ENCODE measurements at regions not wholly inside any gene's neighbourhood (a gene's known extent, or its start where the extent isn't known, plus 50 kb on each side); places are given as distances from the start of the nearest gene placed in this dataset.

GRCh38 chr15:81534124-81534523, 160.1 kb upstream of the TMC3 start:
- H3K27ac Mint-ChIP-seq = no peak overlapping the region
- ATAC-seq (ENCODE audit: low read depth in 2 of 2) = no peak
- DNase-seq = no peak
- H3K9me3 Mint-ChIP-seq = peaks cover 0 to 2% (median 0%) of the 10 kb centered on the region in 7 donors
- no peaks in the 10 kb centered on the region for H3K36me3 Mint-ChIP-seq
- H3K27me3 Mint-ChIP-seq = peaks cover 0 to 12% (median 0%) of the 10 kb centered on the region in 3 donors
- H3K4me3 Mint-ChIP-seq = no peak overlapping the region
- H3K4me1 Mint-ChIP-seq = no peaks in the 10 kb centered on the region

DNA sequence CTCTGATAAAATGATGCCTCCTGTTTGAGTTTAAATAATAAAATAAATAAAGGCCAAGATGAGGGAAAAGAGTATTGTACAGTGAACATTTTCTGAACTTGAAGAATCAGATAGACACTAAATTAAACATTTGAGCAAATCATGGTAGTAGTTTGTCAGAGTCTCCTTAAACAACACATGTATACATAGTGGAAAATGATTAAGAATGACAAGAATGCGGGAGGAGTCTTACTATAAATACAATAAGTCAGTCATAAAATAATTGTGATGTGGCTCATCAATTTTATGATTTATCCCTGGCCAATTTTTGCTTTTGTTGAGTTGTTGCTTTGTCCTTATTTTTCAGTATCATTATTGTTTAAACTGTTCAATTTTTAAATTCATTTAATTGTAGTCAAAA, 158.0 kb upstream of the TMC3 start:
- peaks cover 0 to 12% (median 0%) of the 10 kb centered on the region in 3 donors for H3K27me3 Mint-ChIP-seq
- H3K27ac Mint-ChIP-seq = no peak overlapping the region
- ATAC-seq (ENCODE audit: low read depth in 2 of 2) = no peak
- no peak overlapping the region for H3K4me3 Mint-ChIP-seq
- H3K9me3 Mint-ChIP-seq = peaks cover 0 to 8% (median 0%) of the 10 kb centered on the region in 7 donors
- no peak for DNase-seq
- H3K4me1 Mint-ChIP-seq = no peaks in the 10 kb centered on the region
- no peaks in the 10 kb centered on the region for H3K36me3 Mint-ChIP-seq

GRCh38 chr15:81531109-81531592, 157.1 kb upstream of the TMC3 start:
- Mint-ChIP-seq H3K27ac (peak overlapping the region in 1 of 6 donors; percentile 19), H3K36me3 (no peaks in the 10 kb centered on the region), H3K4me3 (no peak overlapping the region), H3K4me1 (no peaks in the 10 kb centered on the region), H3K9me3 (peaks cover 0 to 8% (median 0%) of the 10 kb centered on the region in 7 donors), H3K27me3 (peaks cover 0 to 12% (median 0%) of the 10 kb centered on the region in 3 donors)
- DNase-seq (no peak), ATAC-seq (ENCODE audit: low read depth in 2 of 2) (no peak)

GRCh38 chr15:81530271-81530691, 156.3 kb upstream of the TMC3 start:
- peaks cover 0 to 8% (median 1%) of the 10 kb centered on the region in 3 donors for H3K27me3 Mint-ChIP-seq
- no peak overlapping the region for H3K27ac Mint-ChIP-seq
- H3K4me3 Mint-ChIP-seq = no peak overlapping the region
- no peak for DNase-seq
- H3K4me1 Mint-ChIP-seq = no peaks in the 10 kb centered on the region
- ATAC-seq (ENCODE audit: low read depth in 2 of 2) = no peak
- no peaks in the 10 kb centered on the region for H3K36me3 Mint-ChIP-seq
- peaks cover 0 to 8% (median 0%) of the 10 kb centered on the region in 7 donors for H3K9me3 Mint-ChIP-seq

DNA sequence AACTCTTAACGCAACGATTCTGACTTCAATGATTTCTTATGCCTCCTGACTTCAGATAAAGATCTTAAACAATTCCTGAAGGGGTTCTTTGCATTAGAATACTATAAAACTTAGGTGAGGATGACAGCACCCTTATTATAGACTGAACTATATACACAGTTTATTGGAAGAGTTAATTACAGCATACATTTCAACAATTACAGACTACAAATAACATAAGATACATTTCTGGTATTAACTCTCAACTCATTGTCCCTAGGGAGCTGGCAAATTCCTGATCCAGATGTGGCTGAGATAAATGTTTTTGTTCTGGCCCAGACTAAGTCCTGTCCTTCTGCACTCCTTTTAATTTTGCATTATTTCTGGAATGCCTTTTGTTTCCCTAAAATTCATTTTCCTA, 155.5 kb upstream of the TMC3 start:
- Mint-ChIP-seq H3K4me1 (no peaks in the 10 kb centered on the region), H3K27me3 (peaks cover 0 to 6% (median 3%) of the 10 kb centered on the region in 3 donors), H3K36me3 (no peaks in the 10 kb centered on the region), H3K4me3 (no peak overlapping the region), H3K9me3 (peaks cover 0 to 8% (median 0%) of the 10 kb centered on the region in 7 donors), H3K27ac (no peak overlapping the region)
- DNase-seq (no peak), ATAC-seq (ENCODE audit: low read depth in 2 of 2) (no peak)

DNA sequence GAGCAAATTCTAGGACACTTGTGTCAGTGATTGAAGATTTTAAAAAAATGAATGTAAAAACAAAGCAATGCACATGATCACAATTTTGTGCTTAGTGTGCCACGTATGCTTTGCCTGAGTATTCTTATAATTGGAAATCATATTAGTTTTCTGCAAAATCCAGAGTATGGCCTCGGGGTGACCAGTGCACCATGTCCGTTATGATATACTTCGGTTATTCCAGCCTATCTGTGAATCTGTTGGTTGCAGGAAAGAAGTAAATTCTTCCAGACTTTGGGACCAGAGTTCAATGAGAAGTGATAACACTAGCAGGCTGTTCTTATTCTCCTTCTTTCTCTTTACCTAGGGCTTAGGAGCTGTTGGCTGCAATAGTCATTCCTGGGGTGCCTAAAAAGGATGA, 152.0 kb upstream of the TMC3 start:
- ATAC-seq (ENCODE audit: low read depth in 2 of 2) (no peak), DNase-seq (no peak)
- no peaks in the 10 kb centered on the region for H3K36me3 Mint-ChIP-seq
- H3K4me1 Mint-ChIP-seq = no peaks in the 10 kb centered on the region
- H3K27ac Mint-ChIP-seq = no peak overlapping the region
- H3K9me3 Mint-ChIP-seq = peaks cover 0 to 8% (median 0%) of the 10 kb centered on the region in 7 donors
- peaks cover 0 to 6% (median 0%) of the 10 kb centered on the region in 3 donors for H3K27me3 Mint-ChIP-seq
- H3K4me3 Mint-ChIP-seq = no peak overlapping the region

DNA sequence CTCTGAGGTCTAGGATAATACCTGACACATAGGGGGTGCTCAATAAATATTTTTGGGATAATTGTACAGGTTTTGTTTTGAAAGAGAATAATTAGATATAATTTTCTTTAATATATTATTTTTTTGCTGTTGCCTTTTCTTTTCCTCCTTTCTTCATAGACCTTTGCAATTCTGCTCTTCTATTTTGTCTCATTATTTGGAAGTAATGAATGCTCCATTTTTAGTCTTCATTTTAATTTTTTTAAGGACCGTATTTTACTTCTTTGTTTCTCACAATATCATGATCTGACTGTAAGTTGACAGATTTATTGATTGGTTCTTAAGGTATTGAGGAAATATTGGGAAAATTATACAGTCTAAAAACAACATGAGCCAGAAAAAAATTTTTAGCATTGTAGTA, 150.5 kb upstream of the TMC3 start:
- no peak overlapping the region for H3K4me3 Mint-ChIP-seq
- no peak for ATAC-seq (ENCODE audit: low read depth in 2 of 2)
- no peaks in the 10 kb centered on the region for H3K4me1 Mint-ChIP-seq
- peaks cover 0 to 6% (median 2%) of the 10 kb centered on the region in 3 donors for H3K27me3 Mint-ChIP-seq
- peaks cover 0 to 8% (median under 1%) of the 10 kb centered on the region in 7 donors for H3K9me3 Mint-ChIP-seq
- no peak overlapping the region for H3K27ac Mint-ChIP-seq
- H3K36me3 Mint-ChIP-seq = no peaks in the 10 kb centered on the region
- DNase-seq = no peak

- Mint-ChIP-seq H3K36me3 (no peaks in the 10 kb centered on the region), H3K4me3 (no peak overlapping the region), H3K27ac (no peak overlapping the region), H3K9me3 (peaks cover 0 to 8% (median 3%) of the 10 kb centered on the region in 7 donors), H3K4me1 (no peaks in the 10 kb centered on the region), H3K27me3 (peaks cover 0 to 8% (median 6%) of the 10 kb centered on the region in 3 donors)
- ATAC-seq (ENCODE audit: low read depth in 2 of 2) (no peak), DNase-seq (no peak)
These were observed 149.9 kb upstream of the TMC3 start for GRCh38 chr15:81523867-81524266.

DNA sequence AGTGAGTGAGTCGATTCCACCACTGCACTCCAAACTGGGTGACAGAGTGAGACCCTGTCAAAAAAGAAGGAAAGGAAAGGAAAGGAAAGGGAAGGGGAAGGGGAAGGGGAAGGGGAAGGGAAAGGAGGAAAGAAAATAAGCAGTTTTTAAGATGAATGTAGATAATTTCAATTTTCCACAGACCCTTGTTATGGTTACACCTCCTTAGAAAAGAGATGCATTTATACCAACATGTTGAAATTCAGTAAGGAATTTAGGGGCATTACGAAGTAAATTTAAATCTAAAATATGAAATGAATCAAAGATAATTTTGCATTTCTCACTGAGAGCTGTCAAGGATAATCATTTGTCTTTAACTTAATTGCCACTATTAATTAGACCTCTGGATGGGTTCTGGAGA, 146.5 kb upstream of the TMC3 start:
- Mint-ChIP-seq H3K4me3 (no peak overlapping the region), H3K36me3 (no peaks in the 10 kb centered on the region), H3K27ac (no peak overlapping the region), H3K27me3 (peaks cover 6 to 17% (median 7%) of the 10 kb centered on the region in 3 donors), H3K9me3 (peaks cover 0 to 5% (median 0%) of the 10 kb centered on the region in 7 donors), H3K4me1 (no peaks in the 10 kb centered on the region)
- no peak for ATAC-seq (ENCODE audit: low read depth in 2 of 2)
- no peak for DNase-seq

- H3K9me3 Mint-ChIP-seq = peaks cover 0 to 5% (median 0%) of the 10 kb centered on the region in 7 donors
- DNase-seq = no peak
- H3K27ac Mint-ChIP-seq = no peak overlapping the region
- H3K4me1 Mint-ChIP-seq = no peaks in the 10 kb centered on the region
- no peaks in the 10 kb centered on the region for H3K36me3 Mint-ChIP-seq
- no peak for ATAC-seq (ENCODE audit: low read depth in 2 of 2)
- no peak overlapping the region for H3K4me3 Mint-ChIP-seq
- peaks cover 0 to 17% (median 7%) of the 10 kb centered on the region in 3 donors for H3K27me3 Mint-ChIP-seq
These were observed 142.4 kb upstream of the TMC3 start for GRCh38 chr15:81516461-81516860.

DNA sequence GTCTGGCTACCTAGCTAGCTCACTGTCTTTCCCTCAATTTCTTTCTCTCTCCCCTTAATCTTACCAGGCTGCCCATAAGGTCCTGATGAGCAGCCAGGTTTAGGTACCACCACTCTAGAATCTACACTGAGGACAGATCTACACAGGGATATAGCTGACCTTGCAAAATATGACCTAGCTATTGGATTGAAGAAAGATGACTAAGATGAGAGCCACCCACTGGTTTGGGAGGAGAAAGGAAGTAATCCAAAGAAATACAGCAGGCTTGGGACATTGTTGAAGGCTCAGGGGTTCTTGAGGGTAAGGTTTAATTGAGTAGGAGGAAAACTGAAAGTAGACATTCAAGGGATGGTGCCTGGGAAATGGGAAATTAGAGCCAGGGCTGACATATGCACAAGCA, 142.0 kb upstream of the TMC3 start:
- Mint-ChIP-seq H3K27ac (peak overlapping the region in 1 of 6 donors; percentile 7), H3K36me3 (no peaks in the 10 kb centered on the region), H3K4me3 (no peak overlapping the region), H3K9me3 (peaks cover 0 to 5% (median 0%) of the 10 kb centered on the region in 7 donors), H3K4me1 (no peaks in the 10 kb centered on the region), H3K27me3 (peaks cover 0 to 17% (median 7%) of the 10 kb centered on the region in 3 donors)
- ATAC-seq (ENCODE audit: low read depth in 2 of 2) = no peak
- no peak for DNase-seq

DNA sequence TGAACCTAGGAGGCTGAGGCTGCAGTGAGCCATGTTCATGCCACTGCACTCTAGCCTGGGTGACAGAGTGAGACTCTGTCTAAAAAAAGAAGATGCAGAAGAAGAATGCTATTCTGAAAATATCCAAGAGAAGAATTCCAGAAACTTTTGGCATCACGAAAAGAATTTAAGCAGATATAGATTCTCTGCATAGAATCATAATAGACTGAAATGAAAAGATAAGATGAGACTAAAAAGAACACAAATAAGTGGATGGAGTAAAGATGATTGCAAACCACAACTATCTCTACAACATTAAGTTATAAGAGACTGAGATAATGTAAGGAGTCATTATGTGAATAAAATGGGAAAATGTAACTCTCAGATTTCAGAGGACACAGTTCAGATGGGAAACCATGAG, 140.7 kb upstream of the TMC3 start:
- Mint-ChIP-seq H3K9me3 (peaks cover 0 to 5% (median 0%) of the 10 kb centered on the region in 7 donors), H3K4me1 (no peaks in the 10 kb centered on the region), H3K4me3 (no peak overlapping the region), H3K27ac (no peak overlapping the region), H3K27me3 (peaks cover 6 to 17% (median 7%) of the 10 kb centered on the region in 3 donors), H3K36me3 (no peaks in the 10 kb centered on the region)
- DNase-seq (no peak), ATAC-seq (ENCODE audit: low read depth in 2 of 2) (no peak)

DNA sequence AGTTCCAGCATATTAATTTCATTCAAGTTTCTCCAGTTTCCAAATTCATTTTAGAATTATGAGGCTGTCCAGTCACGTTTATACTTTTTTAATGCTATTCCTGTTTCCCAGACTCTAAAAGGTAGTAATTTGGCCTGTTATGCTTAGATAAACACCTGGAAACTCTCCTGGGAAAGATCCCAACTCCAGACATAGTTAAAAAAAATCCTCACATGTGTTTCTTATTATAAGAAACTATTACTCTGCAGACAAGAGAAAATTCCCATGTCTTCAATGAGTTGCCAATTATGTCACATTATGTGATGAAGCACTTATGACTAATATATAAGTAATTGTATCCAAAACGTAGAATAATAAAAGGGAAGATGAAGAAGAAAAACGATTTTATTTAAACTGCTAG, 137.1 kb upstream of the TMC3 start:
- ATAC-seq (ENCODE audit: low read depth in 2 of 2) (no peak), DNase-seq (no peak)
- Mint-ChIP-seq H3K4me1 (no peaks in the 10 kb centered on the region), H3K27ac (no peak overlapping the region), H3K4me3 (no peak overlapping the region), H3K36me3 (no peaks in the 10 kb centered on the region), H3K27me3 (peaks cover 3 to 6% (median 5%) of the 10 kb centered on the region in 3 donors), H3K9me3 (no peaks in the 10 kb centered on the region)

- H3K36me3 Mint-ChIP-seq = no peaks in the 10 kb centered on the region
- no peaks in the 10 kb centered on the region for H3K4me1 Mint-ChIP-seq
These were observed 133.8 kb upstream of the TMC3 start for GRCh38 chr15:81507831-81508230.

GRCh38 chr15:81506936-81507335, 132.9 kb upstream of the TMC3 start:
- Mint-ChIP-seq H3K4me3 (no peak overlapping the region), H3K27me3 (peaks cover 0 to 6% (median 6%) of the 10 kb centered on the region in 3 donors), H3K27ac (no peak overlapping the region), H3K36me3 (no peaks in the 10 kb centered on the region), H3K4me1 (no peaks in the 10 kb centered on the region), H3K9me3 (no peaks in the 10 kb centered on the region)
- no peak for ATAC-seq (ENCODE audit: low read depth in 2 of 2)
- no peak for DNase-seq

More at GRCh38 chr15:81507831-81508230, 133.8 kb upstream of the TMC3 start:
- ATAC-seq (ENCODE audit: low read depth in 2 of 2) = no peak
- Mint-ChIP-seq H3K9me3 (no peaks in the 10 kb centered on the region), H3K27ac (no peak overlapping the region), H3K27me3 (peaks cover 0 to 6% (median under 1%) of the 10 kb centered on the region in 3 donors), H3K4me3 (no peak overlapping the region)
- no peak for DNase-seq

Measured in naive B cell (primary cell).